ENCODE measurements at regions not wholly inside any gene's neighbourhood (a gene's known extent, or its start where the extent isn't known, plus 50 kb on each side); places are given as distances from the start of the nearest gene placed in this dataset.

- FAIRE-seq: no peak
These were observed 434.8 kb upstream of the CHST9 start for GRCh38 chr18:27619906-27620305.

GRCh38 chr18:27619090-27619772 is 434.1 kb upstream of the CHST9 start:
- FAIRE-seq: no peak

GRCh38 chr18:27616324-27616723 is 431.2 kb upstream of the CHST9 start:
- no peak for FAIRE-seq

- FAIRE-seq: no peak
These were observed 430.1 kb upstream of the CHST9 start for GRCh38 chr18:27614951-27615844.

- no peak for FAIRE-seq
These were observed 424.1 kb upstream of the CHST9 start for GRCh38 chr18:27609221-27609620.

- no peak for FAIRE-seq
These were observed 423.6 kb upstream of the CHST9 start for GRCh38 chr18:27608742-27609141.

GRCh38 chr18:27608174-27608573 is 423.1 kb upstream of the CHST9 start:
- no peak for FAIRE-seq

- FAIRE-seq: no peak
These were observed 421.6 kb upstream of the CHST9 start for GRCh38 chr18:27606741-27607140.

GRCh38 chr18:27605107-27605834 is 420.2 kb upstream of the CHST9 start:
- no peak for FAIRE-seq

GRCh38 chr18:27604583-27604982 is 419.5 kb upstream of the CHST9 start:
- no peak for FAIRE-seq

- no peak for FAIRE-seq
These were observed 417.0 kb upstream of the CHST9 start for GRCh38 chr18:27602092-27602491.

GRCh38 chr18:27600245-27600644 is 415.1 kb upstream of the CHST9 start:
- no peak for FAIRE-seq

- FAIRE-seq: no peak
These were observed 414.2 kb upstream of the CHST9 start for GRCh38 chr18:27599202-27599829.

GRCh38 chr18:27595113-27595838 is 410.2 kb upstream of the CHST9 start:
- no peak for FAIRE-seq

GRCh38 chr18:27585602-27586173 is 400.6 kb upstream of the CHST9 start:
- no peak for FAIRE-seq

- FAIRE-seq: no peak
These were observed 398.4 kb upstream of the CHST9 start for GRCh38 chr18:27583466-27583865.

GRCh38 chr18:27582760-27583412 is 397.8 kb upstream of the CHST9 start:
- no peak for FAIRE-seq

GRCh38 chr18:27581296-27581904 is 396.3 kb upstream of the CHST9 start:
- no peak for FAIRE-seq

- no peak for FAIRE-seq
These were observed 394.3 kb upstream of the CHST9 start for GRCh38 chr18:27579364-27579763.

GRCh38 chr18:27577752-27578151 is 392.6 kb upstream of the CHST9 start:
- no peak for FAIRE-seq

GRCh38 chr18:27577265-27577664 is 392.2 kb upstream of the CHST9 start:
- no peak for FAIRE-seq
